GM18867 (cell line): ENCODE measurements at regions not wholly inside any gene's neighbourhood (a gene's known extent, or its start where the extent isn't known, plus 50 kb on each side); places are given as distances from the start of the nearest gene placed in this dataset.
A peak's percentile ranks its signal among the peaks of the same experiment; 100 is the strongest.

Source experiments
- ATAC-seq: cut with Tn5 transposase; IDR thresholded peaks from one replicate; pipeline ENCODE4 v1.9.1; 2021; ENCODE audit warnings: mild to moderate bottlenecking, moderate library complexity; ENCODE audit not compliant: unreplicated experiment

DNA sequence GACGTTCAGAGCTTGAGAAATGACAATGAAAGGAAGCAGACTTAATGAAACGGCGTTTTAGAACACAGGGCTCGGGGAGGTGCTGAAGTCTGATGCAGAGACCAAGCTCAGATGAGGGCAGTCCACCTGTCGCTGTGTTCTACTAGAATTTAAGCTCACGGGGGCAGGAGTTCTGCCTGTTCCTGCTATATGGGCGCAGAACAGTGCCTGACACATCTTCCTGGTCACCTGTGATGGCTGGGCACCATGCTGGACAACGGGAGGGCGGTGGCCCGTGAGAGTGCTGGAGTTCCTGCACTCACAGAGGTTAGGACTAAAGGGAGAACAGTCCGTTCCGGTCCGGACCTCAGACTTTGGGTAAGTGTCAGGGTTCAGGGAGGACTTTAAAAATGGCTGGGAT, 130.6 kb downstream of the ERMARD start:
- ATAC-seq = no peak

DNA sequence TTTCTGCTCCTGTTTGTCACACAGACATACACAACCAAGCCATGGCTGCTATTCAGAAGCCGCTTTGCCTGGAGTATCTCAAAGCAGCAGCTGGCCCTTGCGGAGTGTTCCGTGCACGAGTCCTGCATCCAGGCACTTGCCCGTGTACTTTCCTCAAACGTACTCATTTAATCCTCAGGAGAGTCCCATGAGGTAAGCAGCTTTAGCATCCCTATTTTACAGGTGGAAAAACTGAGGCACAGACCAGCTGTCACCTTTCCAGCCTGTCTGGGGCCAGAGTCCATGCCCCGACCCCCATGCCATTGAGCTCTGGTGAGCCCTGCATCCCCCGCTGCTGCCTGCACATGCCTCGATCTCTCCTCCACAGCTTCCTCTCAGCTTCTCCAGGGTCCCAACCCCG, 130.0 kb downstream of the ERMARD start:
- no peak for ATAC-seq

DNA sequence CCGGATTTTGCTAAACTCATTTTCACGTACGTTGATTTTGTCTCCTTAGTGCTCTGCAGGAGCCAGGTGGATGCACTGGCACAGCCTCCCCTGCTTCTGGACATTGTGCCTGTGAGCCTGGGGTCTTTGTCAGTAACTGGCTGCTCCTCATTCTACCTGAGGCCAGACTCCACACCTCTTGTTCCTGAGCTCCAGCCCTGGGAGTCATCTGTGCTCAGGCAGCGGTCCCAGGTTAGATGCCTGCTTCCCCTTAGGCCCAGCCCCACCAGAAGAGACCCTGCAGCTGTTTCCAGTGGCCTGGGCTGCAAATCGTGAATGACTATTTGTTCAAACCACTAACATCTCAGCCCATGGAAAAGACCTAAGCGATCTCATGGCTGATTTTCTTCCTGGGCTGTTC, 129.1 kb downstream of the ERMARD start:
- ATAC-seq = no peak

DNA sequence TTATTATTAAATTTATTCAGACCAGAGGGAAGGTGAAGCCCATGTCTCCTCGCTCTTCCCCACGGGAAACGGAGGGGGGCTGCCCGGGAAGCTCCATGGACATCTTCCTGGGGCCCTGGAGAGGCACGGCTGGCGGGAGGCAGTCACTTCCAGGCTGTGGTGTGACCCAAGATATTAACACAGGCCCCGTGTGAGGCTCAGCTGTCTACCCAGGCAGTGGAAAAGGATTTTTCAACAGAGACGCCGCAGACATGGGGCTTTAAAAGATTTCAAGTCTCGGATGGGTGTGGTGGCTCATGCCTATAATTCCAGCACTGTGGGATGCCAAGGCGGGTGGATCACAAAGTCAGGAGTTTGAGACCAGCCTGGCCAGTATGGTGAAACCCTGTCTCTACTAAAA, 117.9 kb downstream of the ERMARD start:
- ATAC-seq = no peak

DNA sequence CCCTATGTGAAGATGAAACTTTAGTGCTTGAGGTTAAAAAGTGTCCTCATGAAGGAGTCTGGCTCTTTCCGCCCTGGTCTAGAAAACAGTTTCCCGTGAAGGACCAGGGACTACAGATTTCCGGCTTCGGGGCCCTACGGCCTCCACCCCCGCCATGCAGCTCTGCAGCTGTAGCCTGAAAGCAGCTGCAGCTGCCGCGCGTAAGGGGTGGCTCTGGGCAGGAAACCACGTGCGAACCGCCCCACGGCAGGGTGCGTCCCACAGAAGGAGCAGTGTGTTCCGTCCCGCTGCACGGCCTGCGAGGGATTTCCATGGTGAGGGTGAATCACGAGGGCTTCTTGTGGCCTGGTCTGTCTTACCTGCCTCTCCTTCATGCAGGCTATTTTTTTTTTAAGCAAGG, 117.0 kb downstream of the ERMARD start:
- ATAC-seq = peak; percentile 96

DNA sequence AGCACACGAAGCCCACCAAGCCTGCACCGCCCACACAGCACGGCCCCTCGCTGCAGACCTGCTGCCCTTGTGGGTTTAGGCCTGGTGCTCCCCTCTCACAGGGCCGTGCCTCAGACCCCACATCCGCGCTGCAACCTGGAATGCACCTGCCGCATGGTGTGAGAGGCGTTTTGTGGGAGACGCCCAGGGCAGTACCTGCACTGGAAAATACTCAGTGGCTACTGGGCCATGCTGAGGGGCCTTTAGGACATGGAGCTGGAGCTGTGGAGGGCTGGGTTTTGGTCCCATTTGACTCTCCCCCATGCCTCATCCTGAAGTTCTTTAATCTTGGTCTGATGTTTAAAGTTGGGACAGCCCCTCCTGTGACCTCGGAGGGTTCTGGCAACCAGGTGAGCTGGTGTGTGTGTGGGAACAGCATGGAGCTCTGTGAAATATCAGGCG, 116.3 kb downstream of the ERMARD start:
- no peak for ATAC-seq

DNA sequence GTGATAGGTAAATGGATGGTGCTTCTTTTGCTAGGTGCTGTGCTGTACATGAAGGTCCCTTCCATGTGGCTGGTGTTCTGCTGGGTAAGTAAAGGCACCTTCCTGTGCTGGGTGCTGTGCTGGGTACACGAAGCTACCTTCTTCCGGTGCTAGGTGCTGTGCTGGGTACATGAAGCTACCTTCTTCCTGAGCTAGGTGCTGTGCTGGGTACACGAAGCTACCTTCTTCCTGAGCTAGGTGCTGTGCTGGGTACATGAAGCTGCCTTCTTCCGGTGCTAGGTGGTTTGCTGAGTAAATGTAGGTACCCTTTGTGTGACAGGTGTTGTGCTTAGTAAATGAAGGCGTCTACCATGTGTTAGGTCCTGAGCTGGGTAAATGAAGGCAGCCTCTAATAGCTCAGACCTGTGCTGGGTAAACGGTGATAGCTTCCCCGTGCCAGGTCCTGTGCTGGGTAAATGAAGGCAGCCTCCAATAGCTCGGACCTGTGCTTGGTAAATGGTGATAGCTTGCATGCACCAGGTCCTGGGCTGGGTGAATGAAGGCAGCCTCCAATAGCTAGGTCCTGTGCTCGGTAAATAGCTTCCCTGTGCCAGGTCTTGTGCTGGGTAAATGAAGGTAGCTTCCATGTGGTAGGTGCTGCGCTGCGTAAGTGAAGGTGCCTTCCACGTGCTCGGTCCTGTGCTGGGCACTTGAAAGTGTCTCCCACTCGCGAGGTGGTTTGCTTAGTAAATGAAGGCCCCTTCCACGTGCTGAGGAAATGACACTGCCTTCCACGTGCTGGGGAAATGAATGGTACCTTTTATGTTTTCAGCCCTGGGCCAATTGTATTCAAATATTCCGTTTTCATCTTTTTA, 115.5 kb downstream of the ERMARD start:
- ATAC-seq = no peak

DNA sequence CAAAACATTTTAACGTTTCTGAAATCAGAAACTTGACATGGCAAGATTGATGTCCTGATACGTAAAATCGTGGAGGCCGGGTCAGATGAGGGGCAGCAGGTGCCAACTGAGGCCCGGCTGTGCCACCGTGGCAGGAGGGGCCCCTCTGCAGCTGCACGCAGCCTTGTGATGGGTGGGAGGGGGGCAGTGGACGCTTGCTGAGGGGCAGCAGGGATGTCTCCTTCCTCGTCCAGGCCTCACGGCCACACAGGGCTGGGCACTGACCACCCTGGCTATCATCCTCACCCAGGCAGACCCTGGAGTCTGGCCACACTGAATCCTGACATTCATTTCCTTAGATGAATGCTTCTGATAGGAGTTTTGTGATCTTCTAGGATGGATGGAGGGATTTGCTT, 114.7 kb downstream of the ERMARD start:
- no peak for ATAC-seq

DNA sequence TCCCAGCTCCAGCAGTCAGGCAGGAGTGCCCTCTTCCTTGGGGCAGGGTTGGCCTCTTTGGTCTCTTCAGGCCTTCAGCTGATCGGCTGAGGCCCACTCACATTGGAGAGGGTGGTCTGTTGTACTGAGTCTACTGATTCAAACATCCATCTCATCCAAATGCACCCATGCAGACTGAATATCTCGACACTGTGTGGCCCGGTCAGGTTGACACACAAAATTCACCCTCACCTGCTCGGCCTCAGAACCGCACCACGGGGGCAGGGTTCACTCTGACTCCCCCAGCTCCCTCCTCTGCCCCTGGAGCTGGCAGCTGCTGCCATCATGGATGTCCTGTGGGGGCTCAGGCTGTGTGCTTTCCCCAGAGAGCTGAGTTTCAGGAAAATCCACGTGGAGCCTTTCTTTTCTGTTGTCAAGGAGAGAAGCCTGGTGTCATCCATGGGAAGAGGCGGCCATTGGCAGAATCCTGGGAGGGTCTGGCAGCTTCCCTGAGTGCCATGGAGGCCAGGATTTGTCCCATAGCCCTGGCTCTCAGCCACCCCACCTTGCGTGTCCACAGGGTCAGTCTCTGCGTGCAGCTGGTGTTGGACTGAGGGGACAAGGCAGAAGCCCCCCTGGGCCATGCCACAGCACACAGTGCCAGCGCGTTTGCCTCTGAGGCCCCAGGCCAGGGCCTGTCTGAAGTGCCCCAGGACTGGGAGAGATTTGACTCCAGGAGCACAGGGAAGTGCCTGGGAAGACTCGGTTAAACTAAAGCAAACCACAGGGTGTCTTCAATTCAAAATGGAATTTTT, 114.1 kb downstream of the ERMARD start:
- ATAC-seq = no peak

DNA sequence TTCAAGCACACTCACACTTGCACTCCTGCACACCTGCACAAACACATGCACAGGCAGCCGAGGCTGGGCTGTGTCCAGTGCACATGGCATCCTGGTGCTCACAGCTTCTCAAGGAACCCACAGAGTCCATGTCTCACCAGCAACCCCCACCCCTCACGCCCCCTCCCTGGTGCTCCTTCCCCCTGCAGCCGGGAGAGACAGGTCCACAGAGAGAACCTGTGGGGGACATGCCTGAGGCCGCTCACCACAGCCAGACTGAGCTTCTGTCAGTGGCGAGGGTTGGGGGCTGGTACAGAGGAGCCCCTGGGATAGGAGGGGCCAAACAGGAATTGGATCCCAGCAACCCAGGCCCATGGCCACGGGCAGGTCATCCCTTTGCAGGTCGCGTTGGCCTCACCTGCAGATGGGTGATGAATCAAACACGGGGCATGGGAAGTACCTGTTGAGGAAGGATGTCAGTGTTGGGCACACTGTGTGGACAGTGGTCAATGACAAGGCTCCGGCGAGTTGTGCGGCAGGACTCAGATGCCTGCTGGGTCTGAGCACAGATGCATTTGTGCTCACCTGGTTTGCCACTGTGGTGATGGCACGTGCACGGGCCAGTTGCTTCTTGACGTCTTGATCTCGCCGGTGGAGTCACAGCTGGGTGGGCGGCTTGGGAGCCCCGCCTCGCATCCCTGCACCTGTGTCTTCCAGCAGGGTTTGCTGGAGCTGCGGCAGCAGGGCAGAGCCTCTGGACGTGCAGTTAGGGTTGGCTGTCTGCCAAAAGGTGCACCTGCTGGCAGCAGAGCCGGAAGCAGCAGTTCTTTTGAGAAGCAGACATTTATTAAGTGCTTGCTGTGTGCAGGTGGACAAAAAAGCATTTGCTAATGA, 113.0 kb downstream of the ERMARD start:
- ATAC-seq = no peak

DNA sequence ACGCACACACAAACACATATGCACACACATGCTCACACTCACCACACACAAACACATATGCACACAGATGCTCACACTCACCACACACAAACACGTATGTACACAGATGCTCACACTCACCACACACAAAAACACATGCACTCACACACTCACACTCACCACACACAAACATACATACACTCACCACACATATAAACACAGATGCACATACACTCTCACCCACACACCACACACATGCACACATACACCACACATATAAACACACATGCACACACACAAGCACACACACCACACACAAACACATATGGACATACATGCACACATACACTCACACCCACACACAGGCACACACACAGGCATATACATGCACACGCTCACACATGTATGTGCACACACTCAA, 112.3 kb downstream of the ERMARD start:
- ATAC-seq = no peak

DNA sequence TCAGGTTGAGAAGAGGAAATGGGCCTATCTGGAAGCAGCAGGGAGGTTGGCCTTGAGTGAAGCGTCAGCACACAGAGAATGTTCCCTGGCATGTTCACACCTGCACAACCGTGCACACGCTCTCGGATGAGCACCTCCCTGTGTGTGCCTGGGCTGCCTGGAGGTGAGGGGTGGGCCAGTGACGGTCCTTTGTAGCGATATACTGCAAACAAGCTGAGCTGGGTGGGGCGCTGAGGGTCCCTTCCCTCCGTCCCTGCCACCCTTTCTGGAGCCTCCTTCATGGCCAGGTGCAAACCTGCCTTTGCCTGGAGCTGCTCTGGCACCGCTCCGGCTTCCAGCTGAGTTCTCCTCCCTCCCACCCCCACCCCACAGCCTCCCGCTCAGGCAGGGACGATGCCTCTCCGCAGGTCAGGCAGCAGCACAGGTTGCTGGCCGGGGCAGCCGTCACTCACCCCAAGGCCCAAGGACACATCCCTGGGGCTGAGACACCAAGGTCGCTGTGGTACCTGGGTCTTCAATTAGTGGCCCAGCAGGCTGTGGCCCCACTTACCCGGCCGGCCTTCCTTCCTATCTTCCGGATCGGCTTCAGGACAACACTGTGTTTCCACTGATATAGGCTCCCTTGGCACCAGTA, 111.6 kb downstream of the ERMARD start:
- ATAC-seq = no peak

DNA sequence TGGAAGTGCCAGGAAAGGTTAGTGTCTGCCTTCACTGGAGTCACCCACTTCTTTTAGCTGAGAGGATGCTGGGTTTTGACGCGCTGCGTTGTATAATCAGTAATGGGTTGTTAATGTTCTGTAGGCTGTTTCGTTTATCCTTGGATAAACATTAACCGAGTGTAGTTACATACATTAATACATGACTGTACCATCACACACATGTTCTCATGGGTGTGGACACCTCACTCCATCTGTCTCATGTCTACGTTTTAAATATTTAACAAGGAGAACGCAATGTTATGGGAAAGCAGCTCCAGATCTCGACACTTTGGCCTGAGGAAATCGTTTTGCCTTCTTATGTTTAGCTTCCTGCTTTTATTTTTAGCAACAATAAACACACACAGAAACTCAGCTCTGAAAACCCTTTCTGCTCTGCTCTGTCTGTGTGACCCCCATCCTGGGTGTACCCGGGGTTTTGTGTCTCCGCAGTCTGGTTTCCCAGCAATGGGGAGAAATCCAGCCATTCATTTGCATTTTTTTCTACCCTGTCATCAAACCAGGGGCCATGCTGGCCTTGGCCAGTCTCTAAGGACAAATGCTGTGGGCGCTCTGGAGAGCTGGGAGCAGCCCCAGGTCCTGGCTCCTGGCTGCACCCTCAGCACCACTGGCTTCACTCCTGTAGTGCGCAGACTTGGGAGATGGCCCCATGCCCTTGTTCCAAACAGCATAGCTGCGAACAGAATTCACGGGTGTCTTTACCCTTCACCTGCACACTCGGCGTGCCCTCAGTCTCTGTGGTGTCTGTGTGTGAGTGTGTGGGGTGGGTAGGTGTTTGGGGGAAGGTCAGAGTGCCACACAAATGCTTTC, 110.8 kb downstream of the ERMARD start:
- ATAC-seq = no peak

DNA sequence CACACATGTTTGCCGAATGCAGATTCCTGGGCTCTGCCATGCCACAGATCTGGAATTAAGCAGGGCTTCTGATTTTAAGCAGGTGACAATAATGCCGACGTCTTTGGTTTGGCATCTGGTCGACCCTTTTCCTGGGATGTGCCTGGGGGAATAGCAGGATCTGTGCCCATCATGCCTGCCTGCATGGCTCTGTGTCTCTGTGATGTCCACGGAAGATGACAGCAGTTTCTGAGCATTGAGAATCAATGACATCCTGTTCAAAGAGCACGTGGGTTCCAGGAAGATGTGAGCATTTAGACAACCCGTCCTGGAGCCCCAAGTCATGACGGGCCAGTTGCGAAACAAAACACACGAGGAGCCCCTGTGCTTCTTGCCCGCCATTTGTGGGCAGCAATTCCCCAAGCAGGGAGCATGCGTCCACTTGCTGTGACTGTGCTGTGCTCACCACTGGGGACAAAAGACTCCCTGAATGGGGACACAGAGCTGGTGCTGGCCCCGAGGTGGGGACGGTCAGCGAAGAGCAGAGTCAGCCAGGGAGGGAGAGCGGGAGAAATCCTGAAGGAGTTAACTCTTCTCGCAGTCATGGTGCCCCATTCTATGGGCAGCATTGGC, 110.1 kb downstream of the ERMARD start:
- no peak for ATAC-seq

DNA sequence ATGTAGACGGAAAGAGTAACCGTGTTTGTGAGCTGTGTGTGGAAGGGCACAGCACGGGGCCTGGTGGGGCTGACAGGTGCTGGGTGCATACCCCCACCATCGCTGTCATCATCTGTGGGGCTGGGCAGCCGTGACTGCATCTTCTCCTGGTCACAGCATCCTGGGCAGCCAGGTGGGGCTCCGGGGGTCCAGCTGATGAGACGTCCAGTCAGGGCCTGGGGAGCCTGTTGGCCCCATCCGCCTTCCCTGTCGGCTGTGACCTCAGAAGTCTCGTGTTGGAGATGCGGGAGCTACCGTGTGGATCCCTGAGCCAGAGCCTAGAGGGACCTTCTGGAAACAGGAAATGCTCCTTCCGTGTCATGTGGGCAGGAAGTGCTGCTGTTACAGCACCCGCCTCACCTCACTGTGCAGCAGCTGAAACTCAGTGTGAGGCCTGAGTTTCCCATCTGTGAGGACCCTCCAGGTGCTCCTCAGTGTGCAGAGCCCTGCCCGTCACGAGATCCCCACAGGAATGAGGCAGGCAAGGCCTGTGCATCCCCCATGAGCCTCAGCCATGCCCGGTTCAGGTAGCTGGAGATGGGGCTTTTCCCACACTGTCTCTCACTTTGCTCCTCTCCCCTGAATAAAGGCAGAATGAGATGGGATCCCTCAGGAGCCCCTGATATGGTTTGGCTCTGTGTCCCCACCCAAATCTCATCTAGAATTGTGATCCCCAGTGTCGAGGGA, 108.7 kb downstream of the ERMARD start:
- ATAC-seq = no peak

DNA sequence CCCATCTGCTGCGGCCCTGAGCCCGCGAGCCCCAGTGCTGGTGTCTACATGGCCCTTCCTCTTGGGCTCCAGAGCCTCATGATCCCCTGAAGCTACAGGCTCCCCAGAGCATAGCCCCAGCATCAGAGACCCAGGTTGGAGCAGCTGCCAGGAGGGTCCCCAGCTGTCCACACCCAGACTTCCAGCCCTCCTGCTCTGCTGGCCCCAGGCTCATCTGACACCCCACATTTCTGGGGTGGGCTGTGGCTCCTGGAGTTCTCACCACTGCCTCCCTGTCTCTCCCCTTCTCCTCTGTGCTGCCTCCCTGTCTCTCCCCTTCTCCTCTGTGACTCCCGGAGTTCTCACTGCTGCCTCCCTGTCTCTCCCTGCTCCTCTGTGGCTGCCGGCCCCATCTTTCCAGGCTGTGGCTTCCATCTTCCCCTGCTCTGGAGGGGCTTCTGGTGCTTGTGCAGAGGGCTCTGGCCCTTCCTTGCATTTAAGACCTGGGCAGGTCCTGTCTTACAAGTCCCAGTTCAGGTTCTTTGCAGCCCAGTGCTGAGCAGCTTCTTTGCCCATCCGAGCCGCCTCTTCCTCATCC, 108.1 kb downstream of the ERMARD start:
- no peak for ATAC-seq

DNA sequence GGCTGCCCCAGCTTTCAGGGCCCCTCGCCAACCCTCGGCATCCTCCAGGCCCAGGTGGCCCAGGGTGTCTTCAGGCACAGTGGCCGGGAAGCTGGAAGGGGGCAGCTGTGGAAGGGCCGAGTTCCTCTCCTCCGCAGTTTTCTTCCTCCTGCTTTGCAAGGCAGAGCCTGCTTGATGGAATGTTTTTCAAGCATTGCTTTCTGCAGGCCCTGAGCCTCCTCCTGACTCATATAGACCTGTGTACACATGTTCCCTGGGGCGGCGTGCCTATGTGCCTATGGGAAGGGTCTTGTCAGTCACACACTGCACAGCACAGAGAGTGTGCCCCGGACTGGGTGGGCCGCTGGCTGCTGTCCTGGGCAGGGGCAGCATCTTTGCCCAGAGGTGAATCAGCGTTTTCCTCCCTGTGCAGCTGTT, 107.5 kb downstream of the ERMARD start:
- no peak for ATAC-seq

DNA sequence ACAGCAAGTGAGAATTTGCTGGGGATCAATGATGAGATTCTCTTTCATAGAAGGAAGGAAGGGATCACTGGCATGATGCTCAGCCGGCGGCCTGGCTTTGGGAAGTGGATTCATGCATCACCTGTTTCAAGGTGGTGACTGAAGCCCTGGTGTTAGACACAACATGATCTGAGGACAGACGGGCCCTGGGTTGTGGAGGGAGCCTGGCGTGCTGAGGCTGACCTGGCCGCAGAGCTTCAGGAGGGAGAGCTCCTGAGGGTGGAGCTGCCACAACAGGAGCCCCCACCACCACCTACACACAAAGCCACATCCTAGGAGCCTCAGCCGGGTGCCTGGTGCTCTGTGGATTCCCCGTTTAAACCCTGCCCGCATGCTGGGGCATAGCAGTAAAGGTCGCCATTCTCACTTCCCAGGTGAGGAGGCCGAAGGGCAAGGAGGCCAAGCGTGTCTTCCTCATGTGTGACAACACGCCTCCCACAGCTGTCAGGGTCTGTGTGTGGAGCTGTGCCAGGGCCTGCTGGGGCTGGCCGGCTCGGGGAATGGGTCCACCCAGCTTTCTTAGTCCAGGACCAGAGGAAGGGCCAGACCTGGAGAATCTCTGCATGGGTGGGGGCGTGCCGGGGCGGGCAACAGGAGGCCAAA, 107.0 kb downstream of the ERMARD start:
- no peak for ATAC-seq
